SU-DHL-6 (cell line): ENCODE measurements at regions not wholly inside any gene's neighbourhood (a gene's known extent, or its start where the extent isn't known, plus 50 kb on each side); places are given as distances from the start of the nearest gene placed in this dataset.

Source experiments
- H2AFZ ChIP-seq: fragments of 200-600 bp; sonication (generic); 2 replicates; pipeline ENCODE4 v1.6.1; 2014; ENCODE audit warnings: low read depth, mild to moderate bottlenecking, moderate library complexity, mixed read lengths, antibody characterized with exemption, low read length; ENCODE audit not compliant: severe bottlenecking
- H3F3A ChIP-seq: fragments of 200-600 bp; shearing (Covaris generic); 2 replicates; pipeline ENCODE4 v1.6.0; 2016; ENCODE audit warnings: antibody characterized with exemption, mild to moderate bottlenecking; ENCODE audit not compliant: insufficient read depth
- H3K27ac ChIP-seq: fragments of 200-600 bp; sonication (generic); 2 replicates; pipeline ENCODE4 v1.5.1; 2016; ENCODE audit warnings: low read depth, mild to moderate bottlenecking, low read length, moderate library complexity, mixed read lengths
- H3K27me3 ChIP-seq: fragments of 200-600 bp; sonication (generic), shearing (Covaris generic); 2 replicates; pipeline ENCODE4 v1.6.0; 2014; ENCODE audit warnings: mild to moderate bottlenecking, low read length
- H3K36me3 ChIP-seq: fragments of 200-600 bp; sonication (generic); 2 replicates; pipeline ENCODE4 v1.6.1; 2014; ENCODE audit warnings: mild to moderate bottlenecking, low read length, mixed read lengths
- H3K4me2 ChIP-seq: fragments of 300-600, 200-600 bp; shearing (Covaris generic), sonication (generic); 2 replicates; pipeline ENCODE4 v1.6.0; 2014; ENCODE audit warnings: low read length, low read depth, mild to moderate bottlenecking; ENCODE audit not compliant: poor library complexity, severe bottlenecking
- H3K4me3 ChIP-seq: fragments of 200-600 bp; sonication (generic); 2 replicates; pipeline ENCODE4 v1.5.1; 2014; ENCODE audit warnings: antibody characterized with exemption, low read length, mild to moderate bottlenecking, mixed read lengths; ENCODE audit not compliant: insufficient read depth, poor library complexity, severe bottlenecking
- H3K79me2 ChIP-seq: fragments of 200-600 bp; sonication (generic); 2 replicates; pipeline ENCODE4 v1.6.1; 2014; ENCODE audit warnings: mild to moderate bottlenecking, low read length, moderate library complexity; ENCODE audit not compliant: insufficient read depth
- H3K9ac ChIP-seq: fragments of 200-600 bp; sonication (generic); 2 replicates; pipeline ENCODE4 v1.7.0; 2014; ENCODE audit warnings: mild to moderate bottlenecking, low read length
- H3K9me2 ChIP-seq: fragments of 200-600 bp; sonication (generic); replicated peaks from 2 replicates; pipeline ENCODE4 v1.6.1; 2014; ENCODE audit warnings: low read length; ENCODE audit not compliant: insufficient read depth
- H3K9me3 ChIP-seq: fragments of 200-600 bp; sonication (generic); 2 replicates; pipeline ENCODE4 v1.6.1; 2014; ENCODE audit warnings: low read length, mixed read lengths; ENCODE audit not compliant: insufficient read depth
- H4K20me1 ChIP-seq: fragments of 200-600 bp; sonication (generic); 2 replicates; pipeline ENCODE4 v1.6.1; 2014; ENCODE audit warnings: low read depth, mild to moderate bottlenecking, antibody characterized with exemption, low read length, moderate library complexity, mixed read lengths
- EZH2phosphoT487 ChIP-seq: fragments of 200-600 bp; sonication (generic), shearing (Covaris generic); conservative IDR thresholded peaks from 2 replicates; pipeline ENCODE4 v1.6.1; 2018; ENCODE audit warnings: mild to moderate bottlenecking, antibody characterized with exemption, low read length, moderate library complexity, mixed read lengths
- TF ChIP-seq, protein P1 (sequence below): fragments of 200-600 bp; sonication (generic); IDR thresholded peaks from one replicate; pipeline ENCODE4 v1.5.1; 2017; ENCODE audit warnings: antibody characterized with exemption, mild to moderate bottlenecking, low read length, moderate library complexity; ENCODE audit not compliant: insufficient read depth, poor library complexity, severe bottlenecking

DNA sequence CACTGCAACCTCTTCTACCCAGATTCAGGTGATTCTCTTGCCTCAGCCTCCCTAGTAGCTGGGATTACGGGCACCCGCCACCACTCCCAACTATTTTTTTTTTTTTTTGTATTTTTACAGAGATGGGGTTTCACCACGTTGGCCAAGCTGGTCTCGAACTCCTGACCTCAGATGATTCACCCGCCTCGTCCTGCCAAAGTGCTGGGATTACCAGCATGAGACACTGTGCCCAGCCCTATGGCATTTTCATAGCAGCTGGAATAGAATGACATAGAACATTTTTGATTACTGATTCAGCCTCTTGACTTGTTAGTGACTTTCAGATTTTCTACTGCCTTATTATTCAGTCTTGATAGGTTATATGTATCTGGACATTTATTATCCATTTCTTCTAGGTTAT is 1046.2 kb downstream of the AMY1C start:
- no peaks in the 10 kb centered on the region for H4K20me1 ChIP-seq

DNA sequence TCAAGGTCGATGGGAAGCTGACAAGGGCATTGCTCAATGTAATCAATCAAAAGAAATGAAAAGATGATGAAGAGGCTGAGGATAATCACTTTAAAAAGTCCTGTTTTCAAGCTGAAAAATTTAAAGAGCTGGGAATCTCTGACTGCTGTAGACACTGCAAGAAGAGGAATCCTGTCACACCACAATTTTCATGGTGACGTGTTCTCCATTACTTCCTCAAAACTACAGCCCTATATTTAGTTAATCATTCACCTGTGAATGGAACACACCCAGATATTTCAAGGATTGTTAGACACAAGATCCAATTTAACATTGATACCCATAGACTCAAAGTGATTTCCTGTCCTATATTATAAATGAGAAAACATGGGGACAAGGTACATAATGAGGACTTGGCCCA is 1048.3 kb downstream of the AMY1C start:
- H2AFZ ChIP-seq = no peak overlapping the region
- H3K27me3 ChIP-seq = no peaks in the 10 kb centered on the region
- no peaks in the 10 kb centered on the region for H3K9me3 ChIP-seq
- H3F3A ChIP-seq = no peaks in the 10 kb centered on the region
- no peaks in the 10 kb centered on the region for H3K79me2 ChIP-seq
- H3K4me2 ChIP-seq = no peak overlapping the region
- H3K36me3 ChIP-seq = no peaks in the 10 kb centered on the region
- H3K9ac ChIP-seq = no peak overlapping the region
- no peak overlapping the region for H3K4me3 ChIP-seq
- H3K9me2 ChIP-seq = no peaks in the 10 kb centered on the region
- TF ChIP-seq, protein P1, sequence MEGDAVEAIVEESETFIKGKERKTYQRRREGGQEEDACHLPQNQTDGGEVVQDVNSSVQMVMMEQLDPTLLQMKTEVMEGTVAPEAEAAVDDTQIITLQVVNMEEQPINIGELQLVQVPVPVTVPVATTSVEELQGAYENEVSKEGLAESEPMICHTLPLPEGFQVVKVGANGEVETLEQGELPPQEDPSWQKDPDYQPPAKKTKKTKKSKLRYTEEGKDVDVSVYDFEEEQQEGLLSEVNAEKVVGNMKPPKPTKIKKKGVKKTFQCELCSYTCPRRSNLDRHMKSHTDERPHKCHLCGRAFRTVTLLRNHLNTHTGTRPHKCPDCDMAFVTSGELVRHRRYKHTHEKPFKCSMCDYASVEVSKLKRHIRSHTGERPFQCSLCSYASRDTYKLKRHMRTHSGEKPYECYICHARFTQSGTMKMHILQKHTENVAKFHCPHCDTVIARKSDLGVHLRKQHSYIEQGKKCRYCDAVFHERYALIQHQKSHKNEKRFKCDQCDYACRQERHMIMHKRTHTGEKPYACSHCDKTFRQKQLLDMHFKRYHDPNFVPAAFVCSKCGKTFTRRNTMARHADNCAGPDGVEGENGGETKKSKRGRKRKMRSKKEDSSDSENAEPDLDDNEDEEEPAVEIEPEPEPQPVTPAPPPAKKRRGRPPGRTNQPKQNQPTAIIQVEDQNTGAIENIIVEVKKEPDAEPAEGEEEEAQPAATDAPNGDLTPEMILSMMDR = no peak
- no peak for TF ChIP-seq EZH2phosphoT487
- H3K27ac ChIP-seq = no peak overlapping the region
- H4K20me1 ChIP-seq = no peaks in the 10 kb centered on the region

More for the DNA sequence above, 1046.2 kb downstream of the AMY1C start:
- H3K4me3 ChIP-seq = no peak overlapping the region
- no peaks in the 10 kb centered on the region for H3K9me3 ChIP-seq
- H3K9me2 ChIP-seq = no peaks in the 10 kb centered on the region
- H3K27ac ChIP-seq = no peak overlapping the region
- no peak overlapping the region for H2AFZ ChIP-seq
- no peak overlapping the region for H3K9ac ChIP-seq
- no peaks in the 10 kb centered on the region for H3F3A ChIP-seq
- no peaks in the 10 kb centered on the region for H3K36me3 ChIP-seq
- TF ChIP-seq, protein P1 = no peak
- TF ChIP-seq EZH2phosphoT487 = no peak
- no peaks in the 10 kb centered on the region for H3K27me3 ChIP-seq
- no peak overlapping the region for H3K4me2 ChIP-seq
- H3K79me2 ChIP-seq = no peaks in the 10 kb centered on the region

DNA sequence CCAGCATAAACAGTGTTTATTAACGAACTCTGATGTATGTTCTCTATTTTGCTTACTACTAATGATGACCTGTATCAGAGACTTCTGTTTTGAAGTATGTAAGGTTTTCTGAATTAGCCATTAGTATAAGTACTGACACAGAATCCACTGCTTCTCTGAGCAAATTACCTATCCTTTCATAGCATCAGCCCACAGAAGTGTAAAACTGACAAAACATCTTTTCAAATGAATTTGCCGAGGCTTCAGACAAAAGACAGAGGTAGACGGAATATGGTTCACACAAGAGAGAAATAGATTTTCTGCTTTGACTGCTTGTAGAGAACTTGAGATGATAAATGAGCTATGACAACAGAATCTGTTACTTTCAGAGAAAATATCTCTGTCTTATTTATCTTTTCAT is 1051.6 kb downstream of the AMY1C start:
- TF ChIP-seq, protein P1 = no peak
- no peak for TF ChIP-seq EZH2phosphoT487
- no peaks in the 10 kb centered on the region for H3K27me3 ChIP-seq
- no peak overlapping the region for H3K9ac ChIP-seq
- no peaks in the 10 kb centered on the region for H3K79me2 ChIP-seq
- H3K36me3 ChIP-seq = no peaks in the 10 kb centered on the region
- no peak overlapping the region for H3K4me3 ChIP-seq
- H3F3A ChIP-seq = no peaks in the 10 kb centered on the region
- no peaks in the 10 kb centered on the region for H3K9me3 ChIP-seq
- H2AFZ ChIP-seq = no peak overlapping the region
- H3K27ac ChIP-seq = no peak overlapping the region
- no peaks in the 10 kb centered on the region for H4K20me1 ChIP-seq
- no peak overlapping the region for H3K4me2 ChIP-seq
- no peaks in the 10 kb centered on the region for H3K9me2 ChIP-seq
